ENCODE measurements at regions not wholly inside any gene's neighbourhood (a gene's known extent, or its start where the extent isn't known, plus 50 kb on each side); places are given as distances from the start of the nearest gene placed in this dataset.

GRCh38 chr6:8760951-8761350 lies 325.6 kb upstream of the SLC35B3 start:
- no peak for DNase-seq (ENCODE audit: low read depth)

DNA sequence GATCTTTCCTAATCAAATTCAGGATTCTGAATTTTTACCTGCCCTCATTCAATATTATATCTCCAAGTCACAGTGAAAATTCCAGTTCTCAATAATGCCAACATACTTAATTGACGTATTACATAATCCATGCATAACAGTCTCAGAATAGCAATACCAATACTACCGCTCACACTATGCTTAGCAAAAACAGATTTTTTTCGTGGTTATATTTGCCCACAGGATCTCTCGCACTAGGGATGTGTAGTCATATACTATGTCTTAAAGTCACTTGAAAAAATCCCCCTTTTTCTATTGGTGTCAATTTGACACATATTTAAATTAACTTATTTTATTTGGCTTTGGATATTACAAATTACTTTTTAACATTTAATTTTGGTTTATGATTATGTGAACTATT lies 323.1 kb upstream of the SLC35B3 start:
- no peak for DNase-seq (ENCODE audit: low read depth)

DNA sequence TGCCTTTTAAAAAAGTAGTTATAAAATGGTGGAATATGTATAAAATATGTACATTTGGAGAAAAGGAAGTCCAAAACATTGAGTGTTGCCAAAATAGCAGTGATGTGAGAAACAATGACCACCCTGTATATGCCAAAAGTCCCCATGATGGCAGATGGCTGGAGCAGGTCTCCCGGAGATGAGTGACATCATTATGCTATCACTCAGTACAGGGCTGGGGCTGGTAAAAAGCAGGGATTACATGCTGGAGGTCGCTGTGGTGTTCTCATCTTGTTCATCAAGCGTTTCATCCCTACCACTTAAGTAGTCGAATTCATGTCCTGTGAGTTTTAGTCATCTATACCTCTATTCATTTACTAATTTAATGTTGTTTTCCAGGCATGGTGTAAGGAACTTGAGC lies 315.3 kb upstream of the SLC35B3 start:
- no peak for DNase-seq (ENCODE audit: low read depth)

DNA sequence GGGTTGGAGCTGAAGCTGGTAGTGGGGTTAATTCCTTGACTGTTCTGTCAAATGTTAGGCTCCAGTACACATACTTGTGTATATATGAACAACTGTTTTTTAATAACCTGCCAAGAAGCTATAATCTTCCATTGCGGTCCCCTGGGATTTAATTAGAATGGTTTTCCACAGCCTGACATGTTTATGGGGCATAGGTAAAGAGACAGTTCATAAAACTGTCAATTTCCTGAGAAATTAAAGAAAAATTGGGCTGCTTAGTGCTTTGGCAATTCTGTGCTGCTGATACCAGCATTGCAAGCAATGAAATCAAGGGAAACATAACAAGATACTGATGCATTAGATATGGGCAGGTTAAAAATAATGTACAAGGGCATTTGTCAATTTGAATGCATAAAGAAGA lies 314.1 kb upstream of the SLC35B3 start:
- DNase-seq (ENCODE audit: low read depth): no peak

GRCh38 chr6:8743170-8743745 lies 307.9 kb upstream of the SLC35B3 start:
- DNase-seq (ENCODE audit: low read depth): no peak

DNA sequence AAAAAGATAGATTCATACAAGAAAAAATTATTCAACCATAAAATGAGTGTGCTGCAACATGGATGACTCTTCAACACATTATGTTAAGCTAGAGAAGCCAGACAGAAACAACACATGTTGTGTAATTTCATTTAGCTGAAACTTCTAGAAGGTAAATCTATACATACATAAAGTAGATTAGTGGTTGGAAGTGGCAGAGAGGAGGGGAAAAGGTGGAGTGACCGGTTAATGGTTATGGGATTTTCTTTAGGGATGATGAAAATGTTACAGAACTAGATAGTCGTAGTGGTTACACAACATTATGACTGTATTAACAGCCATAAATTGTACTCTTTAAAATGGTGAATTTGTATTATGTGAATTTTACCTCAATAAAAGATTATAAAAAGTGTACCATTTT lies 304.1 kb upstream of the SLC35B3 start:
- no peak for DNase-seq (ENCODE audit: low read depth)

DNA sequence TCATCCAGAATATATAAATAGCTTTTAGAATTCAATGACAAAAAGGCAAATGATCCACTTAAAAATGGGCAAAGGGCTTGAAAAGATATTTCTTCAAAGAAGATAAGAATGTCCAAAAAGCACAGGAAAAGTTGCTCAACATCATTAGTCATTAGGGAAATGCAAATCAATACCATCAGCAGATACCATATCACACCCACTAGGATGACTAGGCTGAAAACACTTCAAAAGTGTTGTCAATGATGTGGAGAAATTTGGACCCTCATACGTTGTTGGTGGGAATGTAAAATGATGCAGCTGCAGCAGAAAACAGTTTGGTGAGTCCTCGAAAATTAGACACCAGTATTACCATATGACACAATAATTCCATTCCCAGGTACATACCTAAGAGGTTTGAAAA lies 303.6 kb upstream of the SLC35B3 start:
- DNase-seq (ENCODE audit: low read depth): no peak

DNA sequence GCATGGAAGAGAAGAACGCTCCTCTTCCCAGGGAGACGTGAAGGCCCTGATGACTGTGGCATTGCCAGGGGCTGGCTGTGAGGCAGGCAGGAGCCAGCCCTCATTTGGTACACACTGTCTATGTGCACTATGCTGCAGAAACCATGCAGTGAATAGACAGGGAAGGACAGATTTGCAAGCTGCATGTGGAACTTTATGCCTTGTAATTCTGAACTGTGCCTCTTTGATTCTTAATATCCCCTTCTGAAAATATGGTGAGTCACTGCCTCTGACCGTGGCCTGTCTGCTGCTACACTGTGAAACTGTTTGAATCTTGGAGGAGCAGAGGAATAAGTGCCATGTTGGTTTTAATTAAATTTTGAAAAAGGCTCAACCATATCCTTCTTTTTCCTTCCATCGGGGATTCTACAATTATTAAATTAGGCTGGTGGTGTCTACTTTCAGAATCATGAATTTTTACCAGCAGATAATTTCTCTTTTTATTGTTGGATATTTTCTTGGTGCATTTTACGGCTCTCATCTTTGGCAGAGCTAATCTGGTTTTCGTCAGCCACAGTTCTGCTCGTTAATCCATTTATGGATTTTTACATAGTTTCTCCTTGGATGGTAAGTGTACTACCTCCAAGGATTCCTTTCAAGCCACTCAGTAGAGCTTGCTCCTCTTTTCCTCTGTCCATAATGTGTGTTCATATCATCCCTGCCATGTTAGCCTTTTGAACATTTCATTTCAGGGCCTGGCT lies 301.0 kb upstream of the SLC35B3 start:
- no peak for DNase-seq (ENCODE audit: low read depth)

- no peak for DNase-seq (ENCODE audit: low read depth)
These were observed 298.5 kb upstream of the SLC35B3 start for GRCh38 chr6:8733879-8734278.

GRCh38 chr6:8731874-8732273 lies 296.5 kb upstream of the SLC35B3 start:
- DNase-seq (ENCODE audit: low read depth): no peak

GRCh38 chr6:8710668-8711431 lies 275.5 kb upstream of the SLC35B3 start:
- no peak for DNase-seq (ENCODE audit: low read depth)

GRCh38 chr6:8707956-8708772 lies 272.8 kb upstream of the SLC35B3 start:
- DNase-seq (ENCODE audit: low read depth): no peak

GRCh38 chr6:8707369-8707768 lies 272.0 kb upstream of the SLC35B3 start:
- no peak for DNase-seq (ENCODE audit: low read depth)

DNA sequence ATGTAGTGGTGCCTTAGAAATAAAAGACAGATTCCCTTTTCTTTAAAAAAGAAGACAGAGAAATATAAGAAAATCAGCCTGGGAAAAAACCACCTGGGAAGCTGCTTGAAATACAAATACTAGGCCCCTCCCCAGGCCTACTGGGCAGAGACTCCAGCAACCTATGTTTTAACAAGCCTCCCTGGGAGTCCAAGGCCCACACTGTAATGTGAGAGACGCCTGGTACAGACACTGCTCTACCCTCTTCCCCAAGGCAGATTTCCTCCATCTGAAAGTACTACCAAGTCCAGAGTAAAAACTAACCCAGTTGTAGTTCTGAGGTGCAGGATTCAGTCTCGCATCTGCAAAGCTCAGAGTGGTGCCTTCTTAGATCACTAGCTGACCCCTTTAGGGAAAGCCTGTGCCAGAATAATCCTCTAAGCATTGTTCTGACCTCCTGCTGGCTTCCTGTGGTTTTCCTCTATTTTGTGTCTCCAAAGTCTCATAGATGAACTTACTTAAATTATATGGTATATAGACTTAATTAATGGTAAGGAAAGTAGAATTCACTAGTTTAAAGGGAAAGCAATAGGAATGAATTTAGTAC lies 270.2 kb upstream of the SLC35B3 start:
- no peak for DNase-seq (ENCODE audit: low read depth)

DNA sequence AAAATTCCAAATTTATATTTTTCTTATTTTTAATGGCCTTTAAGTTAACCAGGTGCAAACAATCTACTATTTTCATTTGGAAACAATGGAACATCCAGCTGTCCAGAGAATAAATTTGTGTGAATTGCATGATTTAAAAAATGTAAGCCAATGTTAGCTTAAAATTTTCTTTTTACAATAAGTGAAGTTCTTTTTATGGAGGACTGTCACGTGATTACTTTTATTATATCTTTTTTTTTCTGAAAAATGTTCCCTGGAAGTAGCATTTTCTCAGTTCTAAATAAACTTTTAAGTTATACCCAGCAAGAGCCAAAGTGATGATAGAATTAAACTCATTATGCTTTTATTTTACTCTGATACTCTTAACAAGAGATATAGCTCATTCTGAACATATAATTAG lies 267.7 kb upstream of the SLC35B3 start:
- DNase-seq (ENCODE audit: low read depth): no peak

DNA sequence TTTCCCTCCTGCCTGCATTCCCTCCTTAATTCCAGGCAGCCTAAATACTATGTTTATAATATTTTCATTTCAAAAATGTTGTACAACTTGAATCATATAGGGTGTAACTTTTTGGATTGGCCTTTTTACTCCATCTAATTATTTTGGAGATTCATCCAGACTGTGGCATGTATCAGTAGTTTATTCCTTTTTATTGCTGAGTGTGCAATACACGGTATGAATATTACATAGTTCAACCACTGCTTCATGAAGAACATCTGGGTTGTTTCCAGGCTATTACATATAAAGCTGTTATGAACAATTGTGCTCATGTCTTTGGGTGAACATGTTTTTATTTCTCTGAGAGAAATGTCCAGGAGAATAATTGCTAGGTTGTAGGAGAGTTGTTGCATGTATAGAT lies 253.5 kb upstream of the SLC35B3 start:
- DNase-seq (ENCODE audit: low read depth): no peak

DNA sequence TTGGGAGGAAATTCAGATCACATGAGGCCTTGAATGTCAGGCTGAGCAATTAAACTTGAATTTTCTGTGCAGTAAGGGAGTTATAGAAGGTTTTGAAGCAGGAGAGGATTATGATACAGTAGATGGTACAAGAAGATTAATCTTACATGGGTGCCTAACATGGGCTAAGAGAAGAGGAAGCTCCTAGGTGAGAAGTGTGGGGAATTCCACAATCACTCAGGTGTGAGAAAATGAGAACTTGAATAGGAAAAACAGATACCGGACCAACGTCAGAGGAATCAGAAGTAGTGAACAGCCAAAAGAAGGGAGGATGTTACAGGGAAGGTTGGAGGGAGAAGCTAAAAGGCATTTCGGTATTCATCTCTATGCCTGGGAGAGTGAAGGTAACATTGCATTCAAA lies 250.7 kb upstream of the SLC35B3 start:
- no peak for DNase-seq (ENCODE audit: low read depth)

GRCh38 chr6:8683204-8683603 lies 247.9 kb upstream of the SLC35B3 start:
- no peak for DNase-seq (ENCODE audit: low read depth)

DNA sequence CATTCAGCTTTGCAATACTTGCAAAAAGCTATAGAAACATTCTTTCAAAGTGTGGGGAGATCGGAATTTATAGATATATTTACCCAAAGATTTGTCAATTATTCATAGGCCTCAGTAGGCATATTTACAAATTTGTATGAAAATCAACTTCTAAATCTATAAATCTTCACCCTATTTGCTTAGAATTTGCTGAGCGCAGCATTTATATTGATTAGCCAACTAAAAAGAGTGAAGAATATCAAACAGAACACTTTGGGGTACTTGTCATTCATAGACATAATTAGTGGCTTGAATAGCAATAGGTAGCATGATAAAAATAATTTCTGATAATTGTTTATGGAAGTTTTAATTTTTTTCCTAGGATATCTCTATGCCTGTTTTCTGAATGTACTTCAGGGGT lies 244.5 kb upstream of the SLC35B3 start:
- DNase-seq (ENCODE audit: low read depth): no peak

- no peak for DNase-seq (ENCODE audit: low read depth)
These were observed 243.1 kb upstream of the SLC35B3 start for GRCh38 chr6:8678466-8678865.

- DNase-seq (ENCODE audit: low read depth): no peak
These were observed 238.8 kb upstream of the SLC35B3 start for GRCh38 chr6:8674126-8674525.

DNA sequence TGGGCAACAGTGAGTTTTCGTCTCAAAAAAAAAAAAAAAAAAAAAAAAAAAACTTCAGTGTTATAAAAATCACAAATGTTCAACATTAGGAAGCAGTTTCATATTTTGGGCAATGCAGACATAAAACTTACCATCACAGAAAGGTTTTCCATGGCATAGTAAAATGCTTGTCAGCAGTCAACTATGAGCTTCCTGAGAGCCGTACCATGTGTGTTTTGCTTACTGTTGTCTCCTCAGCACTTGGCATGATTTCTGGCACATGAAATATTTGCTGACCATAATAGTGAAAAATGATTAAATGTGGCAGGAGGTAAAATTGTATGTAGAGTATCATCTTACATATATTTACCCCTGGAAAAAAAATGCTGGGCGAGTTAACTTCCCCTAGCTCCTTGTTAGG lies 237.5 kb upstream of the SLC35B3 start:
- no peak for DNase-seq (ENCODE audit: low read depth)
